Heart right ventricle (tissue), 16 donors: ENCODE measurements at regions not wholly inside any gene's neighbourhood (a gene's known extent, or its start where the extent isn't known, plus 50 kb on each side); places are given as distances from the start of the nearest gene placed in this dataset.
"Not testable (repeated sequence)": the region's sequence is repeated elsewhere in the genome, so short reads cannot be mapped to it uniquely, and the experiment has no call there.

Experiments used
- ATAC-seq, 8 donors: fragments of 200-7000 bp; cut with Tn5 transposase; one replicate each; pipeline ENCODE4 v1.9.1; 2020; ENCODE audit warnings: mild to moderate bottlenecking in 8 of 8, moderate library complexity in 8 of 8, moderate number of reproducible peaks in 1 of 8
- DNase-seq, 2 donors: peaks; one replicate each; pipeline ENCODE4 v3.0.0-alpha.2; 2020
- H3K27ac ChIP-seq, 10 donors: fragments of 200-600 bp; sonication (generic) in 2 of 10; one replicate each; pipeline versions ENCODE4 v1.5.0 to v1.8.0; 2020 to 2022; ENCODE audit warnings: mild to moderate bottlenecking in 3 of 10
- H3K27me3 ChIP-seq, 7 donors: fragments of 200-600 bp; one replicate each; pipeline ENCODE4 v1.8.0; 2021 to 2022; ENCODE audit warnings: mild to moderate bottlenecking in 2 of 7
- H3K36me3 ChIP-seq, 9 donors: fragments of 200-600 bp; sonication (generic) in 1 of 9; one replicate each; pipeline versions ENCODE4 v1.5.0 to v1.8.0; 2020 to 2022; ENCODE audit warnings: mild to moderate bottlenecking in 2 of 9
- H3K4me1 ChIP-seq, 9 donors: fragments of 200-600 bp; sonication (generic) in 1 of 9; one replicate each; pipeline versions ENCODE4 v1.5.0 to v1.8.0; 2020 to 2022; ENCODE audit warnings: mild to moderate bottlenecking in 4 of 9
- H3K4me3 ChIP-seq, 10 donors: fragments of 200-600 bp; sonication (generic) in 2 of 10; one replicate each; pipeline versions ENCODE4 v1.5.0 to v1.8.0; 2020 to 2022; ENCODE audit warnings: mild to moderate bottlenecking in 7 of 10, moderate library complexity in 2 of 10
- H3K9me3 ChIP-seq, 11 donors: fragments of 200-600 bp in 10 of 11; sonication (generic) in 2 of 11; one replicate each; pipeline versions ENCODE4 v1.5.0 to v1.8.0; 2013 to 2022; ENCODE audit warnings: mild to moderate bottlenecking in 2 of 11, control low read depth in 1 of 11, moderate library complexity in 1 of 11
- WGBS, 2 donors: extraction: QIAGEN DNeasy Blood & Tissue Kit; methylation state at CpG; one replicate each; pipeline ENCODE4 v1.1.7; 2013; ENCODE audit warnings: inconsistent platforms in 1 of 2; 5-methylcytosine and 5-hydroxymethylcytosine counted together
- intact Hi-C, 10 donors: fragments of 100-400 bp; cut with DNase I; formaldehyde crosslinking; loops; one replicate each; pipeline versions ENCODE4 v1.11.1 to v1.14.2; 2022
- TF ChIP-seq, protein P1 (sequence below), 9 donors: fragments of 200-600 bp; sonication (generic) in 2 of 9; IDR thresholded peaks; one replicate each; pipeline versions ENCODE4 v1.5.0 to v1.8.0; 2021 to 2022; ENCODE audit warnings: antibody characterized with exemption in 9 of 9, mild to moderate bottlenecking in 5 of 9, moderate library complexity in 1 of 9
- donor health status: Arrhythmogenic right ventricular cardiomyopathy.
- donor health status: ischemic (EF 13 %, LVEDD 7.1; RV severe dilation, severe dysfunction).
- donor health status: healthy with polysubstance abuse.
- donor health status: DM: no; HTN: yes; CAD: no.
- donor health status: DM: no; HTN: no; CAD: no.
- donor health status: ischemic (EF 25% LVEDD 6.9; RV normal size, moderate dysfunction).
- donor health status: ischemic (EF 25% LVEDD 5.7; RV mildly dilated, moderate dysfunction).
- donor health status: healthy.
- donor health status: DM: yes; HTN: yes; CAD: no.
- donor health status: Ischemic cardiomyopathy.
- donor health status: ischemic (EF 35%, LVEDD 5.7; RV mildly dilated, moderate dysfunction).
- donor health status: nonischemic (EF 11% LVEDD 7.7; RV severe dilation, severe dysfunction).
- donor health status: DM: yes; HTN: yes; CAD: no.
- donor health status: PGD.
- donor health status: ischemic (EF 29% LVEDD 5.4; RV normal size, mild dysfunction).
- donor health status: nonischemic (EF 23%, LVEDD 6.1; RV moderate dilation, normal function).

DNA sequence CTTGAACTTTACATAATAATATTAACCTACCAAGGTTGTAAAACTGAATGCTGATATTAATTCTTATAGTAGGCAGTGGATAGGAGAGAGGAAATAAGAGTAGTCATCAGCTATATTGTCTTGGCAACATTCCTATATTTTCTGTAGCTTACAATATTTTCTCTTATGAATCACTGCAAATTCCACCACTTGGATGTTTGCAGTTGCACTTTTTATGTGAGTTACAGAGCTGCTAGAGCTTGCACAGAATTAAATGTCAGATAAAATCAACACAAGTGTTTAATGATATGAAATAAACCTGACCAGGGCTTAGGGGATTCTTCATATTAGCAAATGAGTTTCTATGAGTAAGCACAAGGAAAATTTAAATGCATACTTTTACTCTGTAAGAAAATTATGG lies 1710.1 kb downstream of the SI start:
- H3K27me3 ChIP-seq = no peaks in the 10 kb centered on the region
- H3K4me3 ChIP-seq = no peak overlapping the region
- intact Hi-C loops = no loop called here
- ATAC-seq (no peak), DNase-seq (no peak)
- no peak overlapping the region for H3K27ac ChIP-seq
- H3K9me3 ChIP-seq = peaks cover 0 to 16% (median 0%) of the 10 kb centered on the region in 11 donors
- no peaks in the 10 kb centered on the region for H3K36me3 ChIP-seq
- H3K4me1 ChIP-seq = no peaks in the 10 kb centered on the region
- TF ChIP-seq, protein P1, sequence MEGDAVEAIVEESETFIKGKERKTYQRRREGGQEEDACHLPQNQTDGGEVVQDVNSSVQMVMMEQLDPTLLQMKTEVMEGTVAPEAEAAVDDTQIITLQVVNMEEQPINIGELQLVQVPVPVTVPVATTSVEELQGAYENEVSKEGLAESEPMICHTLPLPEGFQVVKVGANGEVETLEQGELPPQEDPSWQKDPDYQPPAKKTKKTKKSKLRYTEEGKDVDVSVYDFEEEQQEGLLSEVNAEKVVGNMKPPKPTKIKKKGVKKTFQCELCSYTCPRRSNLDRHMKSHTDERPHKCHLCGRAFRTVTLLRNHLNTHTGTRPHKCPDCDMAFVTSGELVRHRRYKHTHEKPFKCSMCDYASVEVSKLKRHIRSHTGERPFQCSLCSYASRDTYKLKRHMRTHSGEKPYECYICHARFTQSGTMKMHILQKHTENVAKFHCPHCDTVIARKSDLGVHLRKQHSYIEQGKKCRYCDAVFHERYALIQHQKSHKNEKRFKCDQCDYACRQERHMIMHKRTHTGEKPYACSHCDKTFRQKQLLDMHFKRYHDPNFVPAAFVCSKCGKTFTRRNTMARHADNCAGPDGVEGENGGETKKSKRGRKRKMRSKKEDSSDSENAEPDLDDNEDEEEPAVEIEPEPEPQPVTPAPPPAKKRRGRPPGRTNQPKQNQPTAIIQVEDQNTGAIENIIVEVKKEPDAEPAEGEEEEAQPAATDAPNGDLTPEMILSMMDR (IDR thresholded peaks at IDR 0.05) = no peak

DNA sequence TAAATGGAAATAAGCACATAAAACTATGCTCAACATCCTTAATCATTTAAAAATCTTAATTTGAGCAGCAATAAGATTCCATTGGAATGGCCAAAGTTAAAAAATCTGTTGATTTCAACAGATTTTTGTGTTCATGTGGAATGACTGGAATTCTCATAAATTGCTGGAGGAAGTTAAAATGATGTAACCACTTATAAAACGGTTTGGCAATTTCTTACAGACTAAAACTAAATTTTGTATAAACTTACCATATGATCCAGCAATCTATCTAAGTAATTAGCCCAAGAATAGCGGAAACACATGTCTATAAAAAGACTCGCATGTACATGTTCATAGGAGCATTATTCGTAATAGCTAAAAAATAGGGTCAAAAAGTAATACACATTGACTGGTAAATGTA lies 1713.6 kb downstream of the SI start:
- H3K36me3 ChIP-seq = no peaks in the 10 kb centered on the region
- H3K9me3 ChIP-seq = peaks cover 0 to 16% (median 0%) of the 10 kb centered on the region in 11 donors
- no peak for ATAC-seq
- no peak overlapping the region for H3K27ac ChIP-seq
- TF ChIP-seq, protein P1 (IDR thresholded peaks at IDR 0.05) = no peak
- no peaks in the 10 kb centered on the region for H3K4me1 ChIP-seq
- H3K27me3 ChIP-seq = no peaks in the 10 kb centered on the region
- intact Hi-C loops = no loop called here
- 75 to 84% methylated on average over 4 of the region's 4 CpGs for WGBS, 2 donors
- no peak for DNase-seq
- H3K4me3 ChIP-seq = no peak overlapping the region

DNA sequence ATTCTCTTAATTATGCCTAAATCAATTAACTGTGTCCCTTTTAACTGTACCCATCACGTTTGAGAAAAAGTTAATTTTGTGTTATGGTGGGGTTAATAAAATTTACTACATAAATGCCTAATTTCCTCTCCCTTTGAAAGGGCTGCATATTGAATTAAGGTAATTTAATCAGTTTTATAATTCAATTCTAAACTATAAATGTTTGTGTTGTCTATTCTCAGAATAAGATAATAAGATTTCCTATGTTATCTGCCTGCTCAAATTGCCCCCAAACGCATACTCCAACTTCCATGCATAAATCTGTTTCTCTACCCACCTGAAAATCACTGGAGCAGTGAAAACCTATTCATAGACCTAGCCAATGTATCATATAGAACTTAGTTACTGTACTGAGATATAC lies 1716.1 kb downstream of the SI start:
- Histone ChIP-seq H3K27ac (no peak overlapping the region), H3K4me3 (no peak overlapping the region), H3K27me3 (no peaks in the 10 kb centered on the region), H3K9me3 (peaks cover 0 to 13% (median 0%) of the 10 kb centered on the region in 11 donors), H3K36me3 (no peaks in the 10 kb centered on the region), H3K4me1 (no peaks in the 10 kb centered on the region)
- ATAC-seq (no peak), DNase-seq (no peak)
- 74 to 80% methylated on average over 2 of the region's 2 CpGs for WGBS, 2 donors
- TF ChIP-seq, protein P1 (IDR thresholded peaks at IDR 0.05) = no peak
- intact Hi-C loops = no loop called here

DNA sequence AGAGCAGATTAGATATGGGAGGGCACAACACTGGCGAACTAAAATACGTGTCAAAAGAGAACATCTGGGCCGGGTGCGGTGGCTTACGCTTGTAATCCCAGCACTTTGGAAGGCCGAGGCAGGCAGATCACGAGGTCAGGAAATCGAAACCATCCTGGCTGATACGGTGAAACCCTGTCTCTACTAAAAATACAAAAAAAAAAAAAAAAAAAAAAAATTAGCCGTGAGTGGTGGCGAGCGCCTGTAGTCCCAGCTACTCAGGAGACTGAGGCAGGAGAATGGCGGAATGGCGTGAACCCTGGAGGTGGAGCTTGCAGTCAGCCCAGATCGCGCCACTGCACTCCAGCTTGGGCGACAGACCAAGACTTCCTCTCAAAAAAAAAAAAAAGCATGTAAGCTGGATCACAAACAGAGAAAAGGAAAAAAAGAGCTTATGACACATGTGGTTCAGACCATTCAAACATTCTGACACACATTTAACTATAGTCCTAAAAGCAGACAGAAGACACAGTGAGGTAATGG lies 1716.9 kb downstream of the SI start:
- intact Hi-C loops, H3K27ac ChIP-seq, ATAC-seq: not testable (repeated sequence)

DNA sequence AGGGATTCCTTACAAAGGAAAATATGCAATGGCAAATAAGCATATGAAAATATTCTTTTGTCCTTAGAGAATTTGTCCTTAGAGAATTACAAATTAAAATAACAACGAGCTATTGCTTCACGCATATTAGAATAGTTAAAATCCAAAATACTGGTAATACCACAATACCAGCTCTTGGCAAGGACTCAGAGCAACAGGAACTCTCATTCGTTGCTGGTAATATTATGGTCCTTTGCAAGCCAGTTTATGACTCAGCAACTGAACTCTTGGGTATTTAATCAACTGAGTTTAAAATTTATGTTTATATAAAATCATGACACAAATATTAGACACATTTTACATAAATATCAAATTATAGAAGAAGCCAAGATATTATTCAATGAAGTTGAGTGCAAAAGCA lies 1730.4 kb downstream of the SI start:
- DNase-seq (no peak), ATAC-seq (no peak)
- Histone ChIP-seq H3K27me3 (no peaks in the 10 kb centered on the region), H3K9me3 (peaks cover 0 to 12% (median 0%) of the 10 kb centered on the region in 11 donors), H3K4me1 (no peaks in the 10 kb centered on the region), H3K27ac (no peak overlapping the region), H3K36me3 (no peaks in the 10 kb centered on the region), H3K4me3 (no peak overlapping the region)
- TF ChIP-seq, protein P1 (IDR thresholded peaks at IDR 0.05) = no peak
- WGBS, 2 donors = 74 to 83% methylated on average over 3 of the region's 3 CpGs
- intact Hi-C loops = no loop called here

More for the DNA sequence above, 1716.9 kb downstream of the SI start:
- WGBS, 2 donors = 89 to 91% methylated on average over 17 of the region's 17 CpGs
- not testable (repeated sequence) for H3K27me3 ChIP-seq, DNase-seq, H3K4me1 ChIP-seq, H3K4me3 ChIP-seq, H3K36me3 ChIP-seq
- peaks cover 0 to 13% (median 0%) of the 10 kb centered on the region in 11 donors for H3K9me3 ChIP-seq
